Urinary bladder (tissue), 3 donors: ENCODE measurements at regions not wholly inside any gene's neighbourhood (a gene's known extent, or its start where the extent isn't known, plus 50 kb on each side); places are given as distances from the start of the nearest gene placed in this dataset.

Source experiments
- DNase-seq: peaks from one replicate; pipeline ENCODE4 v3.0.0-alpha.2; 2015; ENCODE audit errors: extremely low spot score
- H3K27ac ChIP-seq: one replicate; pipeline ENCODE4 v1.5.1; 2013; ENCODE audit warnings: low read depth, mild to moderate bottlenecking, moderate library complexity
- H3K36me3 ChIP-seq: one replicate; pipeline ENCODE4 v1.6.1; 2013; ENCODE audit warnings: mild to moderate bottlenecking, moderate library complexity; ENCODE audit not compliant: insufficient read depth
- H3K4me1 ChIP-seq: one replicate; pipeline ENCODE4 v1.6.1; 2013; ENCODE audit warnings: mild to moderate bottlenecking, moderate library complexity; ENCODE audit not compliant: insufficient read depth
- H3K4me3 ChIP-seq: one replicate; pipeline ENCODE4 v1.5.1; 2013; ENCODE audit warnings: low read depth, low read length
- WGBS: extraction: QIAGEN DNeasy Blood & Tissue Kit; methylation state at CpG from one replicate; pipeline ENCODE4 v1.1.7; 2013; 5-methylcytosine and 5-hydroxymethylcytosine counted together
- donor health status: healthy with polysubstance abuse.
- donor health status: healthy.

- H3K27ac ChIP-seq = no peak overlapping the region
- H3K4me1 ChIP-seq = no peaks in the 10 kb centered on the region
- no peaks in the 10 kb centered on the region for H3K36me3 ChIP-seq
- 57% methylated on average over 1 of the region's 1 CpG for WGBS
- no peak for DNase-seq
- no peak overlapping the region for H3K4me3 ChIP-seq
Observed at GRCh38 chr15:66999046-66999968, 66.1 kb upstream of the SMAD3 start.

GRCh38 chr15:67000896-67001295 is 64.5 kb upstream of the SMAD3 start:
- no peak for DNase-seq
- Histone ChIP-seq H3K36me3 (no peaks in the 10 kb centered on the region), H3K4me1 (no peaks in the 10 kb centered on the region), H3K27ac (no peak overlapping the region), H3K4me3 (no peak overlapping the region)
- WGBS = 94% methylated on average over 14 of the region's 14 CpGs

- DNase-seq = no peak
- H3K27ac ChIP-seq = no peak overlapping the region
Observed at GRCh38 chr15:67002368-67002767, 63.0 kb upstream of the SMAD3 start.

GRCh38 chr15:67003586-67003985 is 61.8 kb upstream of the SMAD3 start:
- H3K27ac ChIP-seq = no peak overlapping the region
- no peaks in the 10 kb centered on the region for H3K36me3 ChIP-seq
- H3K4me3 ChIP-seq = no peak overlapping the region
- DNase-seq = no peak
- WGBS = 94% methylated on average over 7 of the region's 7 CpGs
- H3K4me1 ChIP-seq = no peaks in the 10 kb centered on the region

More at GRCh38 chr15:67002368-67002767, 63.0 kb upstream of the SMAD3 start:
- no peak overlapping the region for H3K4me3 ChIP-seq
- H3K4me1 ChIP-seq = no peaks in the 10 kb centered on the region
- no peaks in the 10 kb centered on the region for H3K36me3 ChIP-seq

- 88% methylated on average over 3 of the region's 3 CpGs for WGBS
- DNase-seq = no peak
- Histone ChIP-seq H3K36me3 (no peaks in the 10 kb centered on the region), H3K27ac (no peak overlapping the region), H3K4me3 (no peak overlapping the region), H3K4me1 (no peaks in the 10 kb centered on the region)
Observed at GRCh38 chr15:67004142-67004541, 61.3 kb upstream of the SMAD3 start.

GRCh38 chr15:67005294-67005996 is 60.0 kb upstream of the SMAD3 start:
- no peaks in the 10 kb centered on the region for H3K36me3 ChIP-seq
- no peaks in the 10 kb centered on the region for H3K4me1 ChIP-seq
- DNase-seq = no peak
- H3K27ac ChIP-seq = no peak overlapping the region
- WGBS = 91% methylated on average over 10 of the region's 10 CpGs
- H3K4me3 ChIP-seq = no peak overlapping the region

- no peaks in the 10 kb centered on the region for H3K4me1 ChIP-seq
- DNase-seq = no peak
- no peak overlapping the region for H3K4me3 ChIP-seq
- no peak overlapping the region for H3K27ac ChIP-seq
- H3K36me3 ChIP-seq = no peaks in the 10 kb centered on the region
- WGBS = 92% methylated on average over 10 of the region's 10 CpGs
Observed at GRCh38 chr15:67006083-67007065, 59.0 kb upstream of the SMAD3 start.

- H3K4me3 ChIP-seq = no peak overlapping the region
- no peaks in the 10 kb centered on the region for H3K36me3 ChIP-seq
- no peak overlapping the region for H3K27ac ChIP-seq
- DNase-seq = no peak
- H3K4me1 ChIP-seq = no peaks in the 10 kb centered on the region
- 81% methylated on average over 7 of the region's 7 CpGs for WGBS
Observed at GRCh38 chr15:67009576-67010569, 55.5 kb upstream of the SMAD3 start.

GRCh38 chr15:67010898-67011616 is 54.3 kb upstream of the SMAD3 start:
- DNase-seq = no peak
- no peak overlapping the region for H3K4me3 ChIP-seq
- no peak overlapping the region for H3K27ac ChIP-seq
- no peaks in the 10 kb centered on the region for H3K4me1 ChIP-seq
- no peaks in the 10 kb centered on the region for H3K36me3 ChIP-seq
- WGBS = 66% methylated on average over 7 of the region's 7 CpGs

GRCh38 chr15:67011617-67012005 is 53.8 kb upstream of the SMAD3 start:
- Histone ChIP-seq H3K27ac (no peak overlapping the region), H3K4me1 (no peaks in the 10 kb centered on the region), H3K4me3 (no peak overlapping the region), H3K36me3 (no peaks in the 10 kb centered on the region)
- WGBS = 93% methylated on average over 6 of the region's 6 CpGs
- no peak for DNase-seq

- WGBS = 71% methylated on average over 11 of the region's 11 CpGs
- Histone ChIP-seq H3K27ac (no peak overlapping the region), H3K4me1 (no peaks in the 10 kb centered on the region), H3K36me3 (no peaks in the 10 kb centered on the region), H3K4me3 (no peak overlapping the region)
- no peak for DNase-seq
Observed at GRCh38 chr15:67013696-67014095, 51.7 kb upstream of the SMAD3 start.
